Panc1 (cell line): ENCODE measurements at regions not wholly inside any gene's neighbourhood (a gene's known extent, or its start where the extent isn't known, plus 50 kb on each side); places are given as distances from the start of the nearest gene placed in this dataset.

Experiments
- ATAC-seq: fragments of 200-7000 bp; cut with Tn5 transposase; 2 replicates; pipeline ENCODE4 v1.9.1; 2020; ENCODE audit warnings: mild to moderate bottlenecking, moderate library complexity
- BruUV-seq: library from RNA; stranded (reverse); fragments of 400-500 nt; replicated peaks from 2 replicates; lab custom pipeline; 2021; lab: Mats Ljungman, UMichigan
- CTCF ChIA-PET: fragments of 300-600 bp; sonication (Branson Sonifier 250); formaldehyde crosslinking; loops from one replicate; lab custom pipeline; 2022; ENCODE audit warnings: antibody characterized with exemption; lab: Charles Lee
- POLR2A ChIA-PET: fragments of 300-600 bp; sonication (Branson Sonifier 250); formaldehyde crosslinking; loops from one replicate; lab custom pipeline; 2022; ENCODE audit warnings: antibody characterized with exemption; lab: Charles Lee
- DNase-seq: peaks from one replicate; pipeline ENCODE4 v3.0.0-alpha.2; 2010; ENCODE audit warnings: low read depth, low spot score
- H3K27ac ChIP-seq: 2 replicates; pipeline ENCODE4 v1.5.1; 2011; ENCODE audit warnings: mild to moderate bottlenecking, low read length, inconsistent platforms
- H3K27me3 ChIP-seq: fragments of 200-500 bp; sonication (Bioruptor generic); 2 replicates; pipeline ENCODE4 v1.6.0; 2014; ENCODE audit warnings: low read length, inconsistent platforms; ENCODE audit not compliant: control insufficient read depth, insufficient read depth
- H3K36me3 ChIP-seq: fragments of 200-500 bp; sonication (Bioruptor generic); 2 replicates; pipeline ENCODE4 v1.5.1; 2014; ENCODE audit warnings: inconsistent platforms, mild to moderate bottlenecking, low read length, moderate library complexity; ENCODE audit not compliant: control insufficient read depth, insufficient read depth
- H3K4me1 ChIP-seq: 2 replicates; pipeline ENCODE4 v1.5.1; 2011; ENCODE audit warnings: inconsistent platforms, mild to moderate bottlenecking, low read length, moderate library complexity; ENCODE audit not compliant: control insufficient read depth, insufficient read depth
- H3K4me3 ChIP-seq, 2 experiments: 2 replicates each; pipeline ENCODE4 v1.5.1; 2011 to 2012; ENCODE audit warnings: low read depth in 2 of 2, low read length in 2 of 2, mild to moderate bottlenecking in 2 of 2, inconsistent platforms in 1 of 2, moderate library complexity in 1 of 2
- H3K9me3 ChIP-seq: fragments of 200-500 bp; sonication (Bioruptor generic); 2 replicates; pipeline ENCODE4 v1.5.1; 2014; ENCODE audit warnings: low read depth, mild to moderate bottlenecking, inconsistent platforms, low read length, moderate library complexity; ENCODE audit not compliant: control insufficient read depth, insufficient read depth
- POLR2AphosphoS5 ChIP-seq: IDR thresholded peaks from 2 replicates; pipeline ENCODE4 v1.6.1; 2012; ENCODE audit warnings: mild to moderate bottlenecking, low read depth, low read length, moderate library complexity
- REST ChIP-seq, 2 experiments: IDR thresholded peaks; 2 replicates each; pipeline ENCODE4 v1.6.1; 2011 to 2012; ENCODE audit warnings: low read depth in 2 of 2, control low read depth in 1 of 2, low read length in 1 of 2, mild to moderate bottlenecking in 1 of 2, moderate library complexity in 1 of 2; ENCODE audit not compliant: insufficient read depth in 1 of 2
- SIN3A ChIP-seq: IDR thresholded peaks from 2 replicates; pipeline ENCODE4 v1.6.1; 2012; ENCODE audit warnings: low read depth, mild to moderate bottlenecking, low read length, moderate library complexity, borderline replicate concordance; ENCODE audit not compliant: insufficient read depth
- TCF7L2 ChIP-seq: IDR thresholded peaks from 2 replicates; pipeline ENCODE4 v1.6.1; 2011; ENCODE audit warnings: mild to moderate bottlenecking, low read depth, low read length, inconsistent platforms
- in situ Hi-C: cut with HindIII; loops from 2 replicates; pipeline ENCODE4 v1.10.0; 2016; ENCODE audit warnings: low sequenced_read_pairs, low pct_unique_long_range_greater_than_20kb
- intact Hi-C: fragments of 100-400 bp; cut with micrococcal nuclease; formaldehyde crosslinking; loops from one replicate; pipeline ENCODE4 v1.10.0; 2022; ENCODE audit not compliant: unreplicated experiment
- TF ChIP-seq, protein P1 (sequence below): fragments of 450-650 bp; IDR thresholded peaks from 2 replicates; pipeline ENCODE4 v1.5.1; 2017; ENCODE audit warnings: mild to moderate bottlenecking

DNA sequence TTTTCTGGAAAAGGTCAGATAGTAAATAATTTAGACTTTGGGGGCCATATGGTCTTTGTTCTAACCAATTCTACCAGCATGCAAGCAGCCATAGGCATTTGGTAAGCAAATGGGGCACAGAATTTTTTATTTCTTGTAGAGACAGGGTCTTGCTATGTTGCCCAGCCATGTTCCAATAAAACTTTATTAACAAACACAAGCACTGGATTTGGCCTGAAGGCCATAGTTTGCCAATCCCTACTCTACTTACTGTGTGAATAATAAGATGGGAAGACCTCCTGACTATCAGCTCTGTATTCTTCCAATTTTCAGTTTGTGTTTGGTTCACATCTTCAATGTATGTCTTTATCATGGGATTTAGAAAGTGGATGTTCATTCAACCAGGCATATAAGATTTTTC lies 53.0 kb upstream of the SERP2 start:
- no peak for DNase-seq
- no peaks in the 10 kb centered on the region for H3K36me3 ChIP-seq
- no peak overlapping the region for H3K4me3 ChIP-seq
- H3K9me3 ChIP-seq = no peaks in the 10 kb centered on the region
- no peak overlapping the region for H3K27ac ChIP-seq
- intact Hi-C loops (no loop called here), in situ Hi-C loops (no loop called here)
- POLR2A ChIA-PET = no interaction called here
- ATAC-seq = no peak
- no peaks in the 10 kb centered on the region for H3K27me3 ChIP-seq
- CTCF ChIA-PET = no interaction called here
- TF ChIP-seq REST (IDR thresholded peaks at IDR 0.05; ENCODE audit: insufficient read depth in 1 of 2, low read depth in 2 of 2, low read length in 1 of 2) (no peak), POLR2AphosphoS5 (no peak), TCF7L2 (no peak), SIN3A (no peak)
- TF ChIP-seq, protein P1, sequence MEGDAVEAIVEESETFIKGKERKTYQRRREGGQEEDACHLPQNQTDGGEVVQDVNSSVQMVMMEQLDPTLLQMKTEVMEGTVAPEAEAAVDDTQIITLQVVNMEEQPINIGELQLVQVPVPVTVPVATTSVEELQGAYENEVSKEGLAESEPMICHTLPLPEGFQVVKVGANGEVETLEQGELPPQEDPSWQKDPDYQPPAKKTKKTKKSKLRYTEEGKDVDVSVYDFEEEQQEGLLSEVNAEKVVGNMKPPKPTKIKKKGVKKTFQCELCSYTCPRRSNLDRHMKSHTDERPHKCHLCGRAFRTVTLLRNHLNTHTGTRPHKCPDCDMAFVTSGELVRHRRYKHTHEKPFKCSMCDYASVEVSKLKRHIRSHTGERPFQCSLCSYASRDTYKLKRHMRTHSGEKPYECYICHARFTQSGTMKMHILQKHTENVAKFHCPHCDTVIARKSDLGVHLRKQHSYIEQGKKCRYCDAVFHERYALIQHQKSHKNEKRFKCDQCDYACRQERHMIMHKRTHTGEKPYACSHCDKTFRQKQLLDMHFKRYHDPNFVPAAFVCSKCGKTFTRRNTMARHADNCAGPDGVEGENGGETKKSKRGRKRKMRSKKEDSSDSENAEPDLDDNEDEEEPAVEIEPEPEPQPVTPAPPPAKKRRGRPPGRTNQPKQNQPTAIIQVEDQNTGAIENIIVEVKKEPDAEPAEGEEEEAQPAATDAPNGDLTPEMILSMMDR = no peak
- BruUV-seq = no TSS peak
- H3K4me1 ChIP-seq = no peaks in the 10 kb centered on the region

DNA sequence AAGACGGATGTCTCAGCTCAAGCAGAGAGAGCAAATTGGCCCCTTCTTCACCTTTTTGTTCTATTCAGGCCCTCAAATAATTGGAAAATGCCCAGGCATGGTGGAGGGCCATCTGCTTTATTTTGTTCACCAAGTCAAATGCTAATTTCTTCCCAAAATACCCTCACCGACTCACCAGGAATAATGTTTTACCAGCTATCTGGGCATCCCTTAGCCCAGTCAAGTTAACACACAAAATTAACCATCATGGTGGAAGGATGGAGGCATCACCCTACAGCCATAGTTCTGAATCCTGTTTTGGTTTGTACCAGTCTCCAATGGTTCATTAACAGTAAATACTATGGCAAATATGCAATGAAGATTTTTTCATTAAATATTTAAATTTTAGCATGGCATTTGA lies 51.7 kb upstream of the SERP2 start:
- H3K36me3 ChIP-seq = no peaks in the 10 kb centered on the region

More for the DNA sequence above, 51.7 kb upstream of the SERP2 start:
- Histone ChIP-seq H3K9me3 (no peaks in the 10 kb centered on the region), H3K27me3 (no peaks in the 10 kb centered on the region), H3K27ac (no peak overlapping the region), H3K4me1 (no peaks in the 10 kb centered on the region), H3K4me3 (no peak overlapping the region)
- BruUV-seq = no TSS peak
- TF ChIP-seq, protein P1 = no peak
- TF ChIP-seq TCF7L2 = no peak
- TF ChIP-seq POLR2AphosphoS5 = no peak
- TF ChIP-seq SIN3A = no peak
- TF ChIP-seq REST (IDR thresholded peaks at IDR 0.05; ENCODE audit: insufficient read depth in 1 of 2, low read depth in 2 of 2, low read length in 1 of 2) = no peak
- CTCF ChIA-PET = no interaction called here
- ATAC-seq (no peak), DNase-seq (no peak)
- in situ Hi-C loops = no loop called here
- intact Hi-C loops = no loop called here
- POLR2A ChIA-PET = interaction anchor here (0.6 kb wide), 1 partner anchor 73 kb away, joined by 3 read pairs; no protein-coding TSS in a partner anchor
